ENCODE measurements at regions not wholly inside any gene's neighbourhood (a gene's known extent, or its start where the extent isn't known, plus 50 kb on each side); places are given as distances from the start of the nearest gene placed in this dataset.

DNA sequence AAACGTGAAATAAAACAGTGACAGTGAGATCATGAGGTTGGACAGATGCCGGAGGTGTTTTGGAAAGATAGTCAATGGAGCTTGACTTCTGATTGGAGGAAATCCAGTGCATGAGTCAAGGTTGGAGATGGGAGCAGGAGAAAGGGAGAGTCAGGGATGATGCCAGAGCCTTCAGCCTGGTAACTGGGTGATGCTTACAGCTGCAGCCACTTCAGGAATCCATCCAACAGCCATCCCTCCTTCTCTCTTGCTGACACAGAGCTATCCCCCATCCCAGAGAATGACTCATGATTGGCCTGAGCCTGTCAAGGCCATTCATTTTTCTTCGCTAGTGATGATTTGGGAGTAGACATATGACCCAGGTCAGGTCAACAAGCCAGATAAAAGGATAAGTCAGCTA lies 112.8 kb downstream of the SAMD5 start:
- H3K27ac ChIP-seq, result no peak overlapping the region
- DNase-seq (ENCODE audit: low read depth, low spot score), result no peak

- H3K27ac ChIP-seq, result no peak overlapping the region
- DNase-seq (ENCODE audit: low read depth, low spot score), result no peak
Measured at GRCh38 chr6:147621961-147622360, 113.5 kb downstream of the SAMD5 start.

DNA sequence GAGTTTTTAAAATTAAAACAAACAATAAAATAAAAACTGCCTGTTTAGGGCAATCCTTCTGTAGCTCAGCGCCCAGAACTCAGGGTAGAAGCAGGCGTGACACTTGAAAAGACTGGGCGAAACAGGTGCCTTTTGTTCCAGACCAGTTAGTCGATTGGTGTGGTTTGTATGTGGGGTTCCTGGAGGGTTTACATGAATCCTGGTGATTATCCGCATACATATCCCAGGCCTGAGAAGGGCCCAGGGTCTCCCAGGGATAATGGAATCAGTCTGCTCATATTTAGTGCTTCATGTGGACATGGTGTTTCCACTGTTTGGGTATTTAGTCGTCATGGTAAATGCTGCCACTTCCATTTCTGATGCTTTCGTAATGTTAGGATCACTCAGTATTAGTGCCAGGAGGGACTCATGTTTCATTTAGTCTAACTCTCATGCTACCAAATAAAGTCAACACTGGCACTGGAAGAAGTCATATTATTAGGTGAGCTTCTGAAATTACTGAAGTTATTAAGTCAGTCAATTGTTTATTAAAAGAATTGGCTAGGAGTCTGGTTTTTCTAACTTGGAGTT lies 116.5 kb downstream of the SAMD5 start:
- no peak for DNase-seq (ENCODE audit: low read depth, low spot score)
- H3K27ac ChIP-seq, result no peak overlapping the region

DNA sequence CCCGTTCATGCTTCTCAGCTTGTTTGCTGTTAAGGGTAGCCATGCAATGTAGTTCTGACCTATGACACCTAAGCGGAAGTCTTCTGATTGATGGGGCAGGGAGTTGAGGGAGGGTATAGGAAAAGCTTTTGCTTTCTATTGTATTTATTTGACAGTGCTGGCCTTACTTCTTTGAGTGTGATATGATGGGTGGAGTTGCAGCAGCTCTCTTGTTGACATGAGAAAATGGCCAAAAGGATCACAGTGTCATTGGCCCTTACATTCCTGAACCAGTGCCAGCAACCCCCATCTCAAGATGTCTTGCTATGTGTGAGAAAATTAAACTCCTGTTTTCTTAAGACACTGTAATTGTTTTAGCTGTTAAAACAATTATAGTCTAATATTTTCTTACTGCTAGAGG lies 117.5 kb downstream of the SAMD5 start:
- H3K27ac ChIP-seq, result no peak overlapping the region
- DNase-seq (ENCODE audit: low read depth, low spot score), result no peak

GRCh38 chr6:147627411-147627810 lies 118.9 kb downstream of the SAMD5 start:
- DNase-seq (ENCODE audit: low read depth, low spot score), result no peak

DNA sequence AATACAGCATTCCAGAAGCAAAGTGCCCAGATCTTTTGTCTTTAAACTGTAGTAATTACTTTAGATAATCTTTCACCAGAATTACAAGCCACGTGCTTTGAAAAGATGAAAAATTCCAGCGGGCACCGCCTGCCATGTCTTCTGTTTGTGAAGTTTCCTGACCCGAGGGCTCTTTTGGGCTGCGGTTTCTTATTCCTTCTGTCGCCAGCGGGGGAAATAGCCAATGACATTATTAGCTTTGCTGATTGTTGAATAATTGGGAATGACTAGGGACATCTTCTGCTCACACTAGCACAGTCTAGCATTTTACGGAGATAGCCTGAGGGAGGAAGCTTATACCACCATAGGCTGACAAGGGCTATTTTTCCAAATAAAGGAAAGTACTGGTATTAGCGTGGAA lies 124.7 kb downstream of the SAMD5 start:
- H3K27ac ChIP-seq, result no peak overlapping the region
- no peak for DNase-seq (ENCODE audit: low read depth, low spot score)

More at GRCh38 chr6:147627411-147627810, 118.9 kb downstream of the SAMD5 start:
- no peak overlapping the region for H3K27ac ChIP-seq

- no peak for DNase-seq (ENCODE audit: low read depth, low spot score)
- no peak overlapping the region for H3K27ac ChIP-seq
Measured at GRCh38 chr6:147637620-147638195, 129.2 kb downstream of the SAMD5 start.

- no peak overlapping the region for H3K27ac ChIP-seq
- no peak for DNase-seq (ENCODE audit: low read depth, low spot score)
Measured at GRCh38 chr6:147639279-147639678, 130.8 kb downstream of the SAMD5 start.

DNA sequence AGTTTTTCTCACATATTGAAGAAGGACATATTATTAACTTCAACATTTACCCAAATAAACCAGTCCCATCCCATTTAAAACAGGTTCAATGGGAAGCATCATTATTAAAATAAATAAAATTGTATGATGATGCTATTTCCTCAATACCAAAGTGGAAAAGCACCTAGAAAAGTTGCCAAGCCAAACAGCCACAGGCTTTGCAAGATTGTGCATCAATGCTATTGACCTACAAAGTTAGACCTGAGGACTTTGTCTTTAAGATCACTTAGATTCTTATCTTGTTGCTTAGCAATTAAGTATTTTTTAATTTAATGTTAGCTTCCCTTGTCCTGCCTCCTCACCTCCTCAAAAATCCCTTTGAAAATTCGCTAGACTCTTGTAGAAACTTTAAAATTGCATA lies 132.1 kb downstream of the SAMD5 start:
- H3K27ac ChIP-seq, result no peak overlapping the region
- DNase-seq (ENCODE audit: low read depth, low spot score), result no peak

DNA sequence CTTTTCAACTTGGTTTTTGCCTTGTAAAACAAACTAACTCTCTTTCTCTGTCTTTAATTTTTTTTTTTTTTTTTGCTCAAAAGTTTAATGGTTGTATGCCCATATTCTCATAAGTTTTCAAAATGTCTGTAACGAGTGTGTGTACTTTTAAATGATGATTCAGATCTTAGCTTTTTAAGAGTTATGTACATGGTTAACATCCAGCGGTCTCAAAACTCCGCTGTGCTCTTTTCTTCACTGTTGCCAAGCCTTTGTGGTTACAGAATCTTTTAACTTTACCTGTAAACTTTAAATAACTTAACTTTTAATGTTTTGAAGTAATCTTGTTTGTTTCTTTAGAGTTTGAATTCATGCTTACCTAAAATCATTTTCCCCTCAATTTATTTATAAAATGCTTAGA lies 133.0 kb downstream of the SAMD5 start:
- DNase-seq (ENCODE audit: low read depth, low spot score), result no peak
- no peak overlapping the region for H3K27ac ChIP-seq

DNA sequence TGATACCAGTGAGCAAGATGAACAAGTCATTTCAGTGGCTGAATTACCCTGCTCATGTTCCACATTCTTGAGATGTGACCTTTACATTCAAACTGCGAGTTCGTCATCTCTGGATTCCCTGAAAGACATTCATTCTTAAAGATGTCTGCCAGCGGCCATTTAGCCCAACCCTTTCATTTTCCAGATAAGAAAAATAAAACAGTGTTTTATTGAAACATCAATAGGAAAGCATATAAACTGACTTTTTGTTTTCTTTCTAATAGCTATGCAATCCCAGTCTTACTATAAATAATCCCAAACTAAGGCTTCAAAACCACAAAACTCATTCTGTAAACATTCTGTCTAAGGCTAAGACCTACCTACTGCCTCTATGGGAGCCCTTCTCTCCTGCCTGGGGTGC lies 134.0 kb downstream of the SAMD5 start:
- no peak for DNase-seq (ENCODE audit: low read depth, low spot score)
- no peak overlapping the region for H3K27ac ChIP-seq

GRCh38 chr6:147643341-147644200 lies 135.1 kb downstream of the SAMD5 start:
- DNase-seq (ENCODE audit: low read depth, low spot score), result no peak
- H3K27ac ChIP-seq, result no peak overlapping the region

DNA sequence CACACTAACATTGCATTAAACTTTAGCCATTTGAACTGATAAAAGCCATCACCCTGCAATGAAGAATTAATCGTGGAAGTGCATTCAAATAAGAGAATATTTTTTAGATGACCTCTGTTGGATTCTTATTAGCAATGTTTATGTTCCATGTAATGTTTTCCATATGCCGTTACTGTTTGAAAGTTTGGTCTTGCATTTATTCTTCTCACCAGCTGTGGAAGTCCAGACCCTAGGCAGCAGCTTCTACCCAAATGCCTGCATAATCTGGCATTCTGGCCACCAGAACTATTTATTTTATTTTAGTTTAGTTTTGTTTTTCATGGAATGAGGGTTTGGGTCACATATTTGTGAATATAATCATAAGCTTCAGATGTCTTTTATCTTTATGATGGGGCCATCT lies 140.4 kb downstream of the SAMD5 start:
- no peak overlapping the region for H3K27ac ChIP-seq
- no peak for DNase-seq (ENCODE audit: low read depth, low spot score)

DNA sequence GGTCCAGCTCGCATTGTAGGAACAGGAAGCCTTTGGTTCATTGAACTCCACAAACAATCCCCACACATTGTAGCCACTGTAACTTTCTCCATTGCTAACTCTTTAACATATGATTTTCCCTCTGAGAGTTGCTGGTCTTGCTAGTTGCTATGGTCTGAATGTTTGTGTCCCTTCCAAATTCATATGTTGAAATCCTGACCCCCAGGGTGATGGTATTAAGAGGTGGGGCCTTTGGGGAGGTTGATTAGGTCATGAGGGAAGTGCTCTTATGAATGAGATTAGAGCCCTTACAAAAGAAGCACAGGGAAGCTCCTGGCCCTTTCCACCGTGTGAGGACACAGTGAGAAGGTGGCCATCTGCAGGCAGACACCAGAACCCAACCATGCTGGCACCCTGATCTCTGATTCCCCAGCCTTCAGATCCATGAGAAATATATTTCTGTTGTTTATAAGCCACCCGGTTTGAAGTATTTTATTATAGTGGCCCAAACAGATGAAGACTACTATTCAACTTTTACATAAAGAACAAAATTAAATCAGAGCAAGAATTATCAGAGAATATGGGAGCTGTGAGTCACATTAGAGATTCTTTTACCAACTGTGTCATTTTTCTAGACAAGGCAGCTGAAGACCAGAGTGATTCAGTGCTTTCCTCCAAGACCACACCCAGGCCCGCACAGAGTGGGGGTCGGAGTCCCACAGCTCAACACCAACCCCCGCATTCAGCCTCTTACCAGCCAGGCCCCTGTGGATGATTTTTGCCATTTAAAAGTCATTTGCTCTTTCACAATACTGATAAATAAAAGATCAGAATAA lies 143.0 kb downstream of the SAMD5 start:
- H3K27ac ChIP-seq, result no peak overlapping the region
- no peak for DNase-seq (ENCODE audit: low read depth, low spot score)

- H3K27ac ChIP-seq, result no peak overlapping the region
- DNase-seq (ENCODE audit: low read depth, low spot score), result no peak
Measured at GRCh38 chr6:147653631-147654030, 145.1 kb downstream of the SAMD5 start.

- no peak for DNase-seq (ENCODE audit: low read depth, low spot score)
- H3K27ac ChIP-seq, result no peak overlapping the region
Measured at GRCh38 chr6:147654103-147654845, 145.8 kb downstream of the SAMD5 start.

GRCh38 chr6:147660334-147661311 lies 152.1 kb downstream of the SAMD5 start:
- DNase-seq (ENCODE audit: low read depth, low spot score), result no peak
- H3K27ac ChIP-seq, result no peak overlapping the region

DNA sequence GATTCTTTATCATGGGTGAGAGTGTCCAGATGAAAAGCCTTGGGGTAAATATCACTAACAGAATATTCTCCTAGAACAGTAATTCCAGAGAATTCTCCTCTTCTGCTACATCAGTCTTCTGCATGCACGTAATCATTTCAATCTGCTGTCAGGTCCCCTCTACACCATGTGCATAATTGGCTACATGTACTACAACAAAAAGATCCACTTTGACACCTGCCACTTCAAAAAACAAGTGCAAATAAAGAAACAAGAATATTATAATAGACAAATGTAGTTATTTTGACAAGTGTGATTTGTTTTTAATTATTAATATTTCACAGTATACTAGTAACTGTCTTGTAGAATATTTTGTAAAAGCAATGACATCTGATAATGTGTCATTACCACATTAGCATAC lies 154.2 kb downstream of the SAMD5 start:
- H3K27ac ChIP-seq, result no peak overlapping the region
- DNase-seq (ENCODE audit: low read depth, low spot score), result no peak

DNA sequence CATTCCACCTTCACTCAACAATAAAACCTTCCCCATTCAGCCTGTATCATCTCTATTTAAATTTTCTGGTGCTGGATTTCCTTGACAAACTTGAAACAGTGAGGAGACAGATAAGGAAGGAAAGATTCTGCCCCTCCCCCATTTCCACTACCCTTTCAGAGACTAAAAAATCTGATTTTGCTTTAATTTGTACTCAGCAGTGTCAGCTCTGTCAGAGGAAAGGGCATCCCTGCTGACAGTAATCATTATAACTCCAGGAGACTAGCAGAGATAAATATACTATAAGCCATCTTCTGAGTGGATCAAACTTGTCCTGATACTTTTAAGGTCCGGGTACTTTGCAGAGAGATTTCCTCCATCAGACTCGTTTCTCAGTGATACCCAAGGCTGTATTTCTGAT lies 155.6 kb downstream of the SAMD5 start:
- H3K27ac ChIP-seq, result no peak overlapping the region
- no peak for DNase-seq (ENCODE audit: low read depth, low spot score)
